ENCODE measurements at regions not wholly inside any gene's neighbourhood (a gene's known extent, or its start where the extent isn't known, plus 50 kb on each side); places are given as distances from the start of the nearest gene placed in this dataset.

DNA sequence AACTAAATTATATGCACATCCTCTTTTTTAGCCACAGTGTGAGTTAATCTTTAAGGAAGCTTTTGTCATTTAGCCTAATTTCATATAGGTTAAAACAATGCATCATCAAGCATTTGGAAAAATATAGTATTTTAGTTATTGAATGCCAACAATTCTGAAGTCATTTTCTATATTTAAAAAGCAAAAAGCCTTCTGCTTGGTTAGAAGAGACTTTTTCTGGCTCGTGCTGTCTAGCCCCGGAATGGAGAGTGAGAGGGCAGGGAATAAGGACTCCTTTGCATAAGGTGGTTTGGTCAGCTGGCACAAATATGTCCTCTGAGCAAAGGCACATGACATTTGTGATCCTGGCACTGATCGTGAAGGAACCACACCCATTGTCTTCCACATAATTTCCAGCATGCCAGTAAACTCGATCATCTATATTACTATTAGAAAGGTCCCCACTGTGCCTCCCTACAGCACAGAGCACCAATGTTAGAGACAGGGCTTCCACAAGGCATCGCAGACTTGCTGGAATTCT is 393.7 kb upstream of the INTU start:
- TF ChIP-seq MAX (IDR thresholded peaks at IDR 0.05; ENCODE audit: insufficient read depth, insufficient read length) = no peak
- TF ChIP-seq CTCF (IDR thresholded peaks at IDR 0.05; ENCODE audit: extremely low read depth in 1 of 2, insufficient read depth in 1 of 2, low read depth in 1 of 2, low read length in 2 of 2) = no peak
